WTC11 (cell line): ENCODE measurements at regions not wholly inside any gene's neighbourhood (a gene's known extent, or its start where the extent isn't known, plus 50 kb on each side); places are given as distances from the start of the nearest gene placed in this dataset.

Source experiments
- ATAC-seq: fragments of 200-7000 bp; cut with Tn5 transposase; 2 replicates; pipeline ENCODE4 v1.10.0; 2021; ENCODE audit warnings: mild to moderate bottlenecking, moderate library complexity
- CTCF ChIA-PET: fragments of 300-600 bp; sonication (Branson Sonifier 250); formaldehyde crosslinking; loops from one replicate; lab custom pipeline; 2021; ENCODE audit warnings: antibody characterized with exemption; lab: Charles Lee
- POLR2A ChIA-PET: fragments of 350-600 bp; sonication (Branson Sonifier 250); formaldehyde crosslinking; loops from one replicate; lab custom pipeline; 2021; ENCODE audit warnings: antibody characterized with exemption; lab: Charles Lee
- DNase-seq: peaks from one replicate; pipeline ENCODE4 v3.0.0; 2021; ENCODE audit warnings: low spot score
- H3K27ac Mint-ChIP-seq: 2 replicates; pipeline ENCODE4 v1.8.0; 2021; ENCODE audit warnings: mixed read lengths
- H3K27me3 Mint-ChIP-seq: 2 replicates; pipeline ENCODE4 v1.8.0; 2021; ENCODE audit warnings: low read depth, mild to moderate bottlenecking, moderate library complexity, mixed read lengths
- H3K36me3 Mint-ChIP-seq: 2 replicates; pipeline ENCODE4 v1.8.0; 2021; ENCODE audit warnings: mixed read lengths
- H3K4me1 Mint-ChIP-seq: 2 replicates; pipeline ENCODE4 v1.8.0; 2022; ENCODE audit warnings: mixed read lengths
- H3K4me3 Mint-ChIP-seq: 2 replicates; pipeline ENCODE4 v1.8.0; 2021; ENCODE audit warnings: mild to moderate bottlenecking, moderate library complexity, mixed read lengths
- H3K9me3 Mint-ChIP-seq: 2 replicates; pipeline ENCODE4 v1.8.0; 2021; ENCODE audit warnings: mixed read lengths
- E2F1 ChIP-seq: sonication (generic); formaldehyde crosslinking; IDR thresholded peaks from 2 replicates; pipeline ENCODE4 v1.8.0; 2022; ENCODE audit warnings: mild to moderate bottlenecking, missing genetic modification reagents
- E2F4 ChIP-seq: sonication (generic); formaldehyde crosslinking; IDR thresholded peaks from 2 replicates; pipeline ENCODE4 v1.8.1; 2022; ENCODE audit warnings: low read depth, mild to moderate bottlenecking, moderate library complexity, missing genetic modification reagents, borderline replicate concordance
- ERG ChIP-seq: fragments of 250-450 bp; sonication (Bioruptor Pico); IDR thresholded peaks from 2 replicates; pipeline ENCODE4 v1.8.0; 2021; ENCODE audit warnings: mild to moderate bottlenecking
- FOXP4 ChIP-seq: sonication (generic); formaldehyde crosslinking; IDR thresholded peaks from 2 replicates; pipeline ENCODE4 v1.8.0; 2022; ENCODE audit warnings: mild to moderate bottlenecking, missing genetic modification reagents
- MLX ChIP-seq: sonication (generic); formaldehyde crosslinking; IDR thresholded peaks from 2 replicates; pipeline ENCODE4 v1.8.1; 2023; ENCODE audit warnings: mild to moderate bottlenecking, missing genetic modification reagents, moderate library complexity
- NFYB ChIP-seq: sonication (generic); formaldehyde crosslinking; conservative IDR thresholded peaks from 2 replicates; pipeline ENCODE4 v1.8.0; 2022; ENCODE audit warnings: low read depth, missing genetic modification reagents
- NR1H2 ChIP-seq: sonication (generic); formaldehyde crosslinking; IDR thresholded peaks from 2 replicates; pipeline ENCODE4 v1.9.0; 2021; ENCODE audit warnings: mild to moderate bottlenecking, moderate library complexity, missing genetic modification reagents
- SMAD3 ChIP-seq: sonication (generic); formaldehyde crosslinking; IDR thresholded peaks from 2 replicates; pipeline ENCODE4 v1.8.0; 2022; ENCODE audit warnings: missing genetic modification reagents, mild to moderate bottlenecking, borderline replicate concordance
- SP1 ChIP-seq: sonication (generic); formaldehyde crosslinking; conservative IDR thresholded peaks from 2 replicates; pipeline ENCODE4 v1.8.1; 2022; ENCODE audit warnings: missing genetic modification reagents
- STAT6 ChIP-seq: sonication (generic); formaldehyde crosslinking; conservative IDR thresholded peaks from 2 replicates; pipeline ENCODE4 v1.8.1; 2023; ENCODE audit warnings: mild to moderate bottlenecking, low read depth, missing genetic modification reagents, moderate library complexity
- TP53 ChIP-seq: sonication (generic); formaldehyde crosslinking; IDR thresholded peaks from 2 replicates; pipeline ENCODE4 v1.8.1; 2023; ENCODE audit warnings: mild to moderate bottlenecking, missing genetic modification reagents
- ZNF121 ChIP-seq: sonication (generic); formaldehyde crosslinking; IDR thresholded peaks from 2 replicates; pipeline ENCODE4 v1.8.0; 2023; ENCODE audit warnings: missing genetic modification reagents
- ZNF138 ChIP-seq: sonication (generic); formaldehyde crosslinking; conservative IDR thresholded peaks from 2 replicates; pipeline ENCODE4 v1.8.1; 2022; ENCODE audit warnings: mild to moderate bottlenecking, moderate library complexity, missing genetic modification reagents
- ZNF317 ChIP-seq: sonication (generic); formaldehyde crosslinking; IDR thresholded peaks from 2 replicates; pipeline ENCODE4 v1.8.1; 2023; ENCODE audit warnings: low read depth, mild to moderate bottlenecking, moderate library complexity, missing genetic modification reagents, borderline replicate concordance
- ZNF423 ChIP-seq: fragments of 250-450 bp; sonication (Bioruptor Pico); IDR thresholded peaks from 2 replicates; pipeline ENCODE4 v2.1.2; 2022; ENCODE audit warnings: mild to moderate bottlenecking, moderate library complexity
- TF ChIP-seq, protein P1 (sequence below): sonication (generic); formaldehyde crosslinking; IDR thresholded peaks from 2 replicates; pipeline ENCODE4 v1.8.0; 2023; ENCODE audit warnings: mild to moderate bottlenecking, missing genetic modification reagents
- TF ChIP-seq, protein P2 (sequence below): sonication (generic); formaldehyde crosslinking; IDR thresholded peaks from 2 replicates; pipeline ENCODE4 v1.8.1; 2023; ENCODE audit warnings: mild to moderate bottlenecking, missing genetic modification reagents

DNA sequence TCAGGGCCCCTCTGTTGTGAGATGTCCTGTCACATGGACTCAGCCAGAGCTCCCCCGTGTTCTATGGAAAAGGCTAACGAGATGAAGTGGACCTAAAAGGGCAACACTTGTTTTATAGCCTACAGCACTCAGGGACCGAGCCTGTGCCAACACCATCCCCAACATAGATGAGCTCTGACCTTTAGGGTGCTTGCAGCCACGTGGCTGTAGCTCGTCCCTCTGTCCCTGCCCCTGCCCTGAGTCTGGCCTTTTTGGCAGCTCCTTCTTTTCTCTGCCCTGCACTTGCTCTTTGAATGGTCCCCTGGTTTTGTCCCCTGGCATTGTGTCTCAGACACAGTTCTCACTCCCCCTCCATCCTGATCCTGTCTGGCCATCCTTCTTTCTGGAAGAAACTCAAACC lies 81.2 kb upstream of the GDF10 start (continued):
- TF ChIP-seq NFYB: no peak

DNA sequence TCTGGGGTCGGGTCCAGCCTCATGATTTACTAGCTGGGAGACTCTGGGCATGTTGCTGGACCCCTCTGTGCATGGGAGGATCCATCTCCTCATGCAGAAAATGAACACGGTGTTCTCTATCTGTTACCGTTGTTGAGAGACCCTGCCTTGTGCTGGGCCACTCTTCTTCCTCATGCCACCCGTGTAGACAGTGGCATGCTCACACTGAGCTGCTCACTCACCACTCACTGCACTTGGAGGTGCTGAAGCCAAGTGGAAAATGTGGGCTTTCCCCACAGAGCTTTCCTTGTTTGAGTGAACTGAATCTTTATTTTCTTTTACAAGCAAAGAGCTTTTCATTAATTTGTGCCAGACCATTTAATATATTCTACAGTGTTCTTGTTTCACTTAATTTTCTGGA lies 77.5 kb upstream of the GDF10 start:
- Mint-ChIP-seq H3K4me1 (peaks cover 9% of the 10 kb centered on the region), H3K27ac (no peak overlapping the region), H3K4me3 (no peak overlapping the region), H3K9me3 (peaks cover under 1% of the 10 kb centered on the region), H3K27me3 (no peaks in the 10 kb centered on the region), H3K36me3 (no peaks in the 10 kb centered on the region)
- TF ChIP-seq ZNF138 (CRISPR knock-in tag) (no peak), SP1 (CRISPR knock-in tag) (no peak), ZNF317 (CRISPR knock-in tag) (no peak), NR1H2 (no peak), ZNF121 (CRISPR knock-in tag) (no peak), MLX (CRISPR knock-in tag) (no peak)
- DNase-seq (no peak), ATAC-seq (no peak)
- ChIA-PET CTCF (interaction anchor here (0.8 to 1.8 kb wide), 2 partner anchors 16 to 198 kb away, joined by 3 to 6 read pairs; no protein-coding TSS in a partner anchor), POLR2A (no interaction called here)

GRCh38 chr10:47223236-47223635 lies 76.8 kb upstream of the GDF10 start:
- Mint-ChIP-seq H3K4me1 (peaks cover 9% of the 10 kb centered on the region), H3K9me3 (peaks cover 8% of the 10 kb centered on the region), H3K36me3 (peaks cover 6% of the 10 kb centered on the region), H3K27ac (no peak overlapping the region), H3K27me3 (no peaks in the 10 kb centered on the region), H3K4me3 (no peak overlapping the region)
- POLR2A ChIA-PET: no interaction called here
- DNase-seq (no peak), ATAC-seq (no peak)
- CTCF ChIA-PET: interaction anchor here (1.4 to 3.2 kb wide), 3 partner anchors 15 to 198 kb away, joined by 5 to 19 read pairs (median 6); no protein-coding TSS in a partner anchor
- TF ChIP-seq, protein P1, sequence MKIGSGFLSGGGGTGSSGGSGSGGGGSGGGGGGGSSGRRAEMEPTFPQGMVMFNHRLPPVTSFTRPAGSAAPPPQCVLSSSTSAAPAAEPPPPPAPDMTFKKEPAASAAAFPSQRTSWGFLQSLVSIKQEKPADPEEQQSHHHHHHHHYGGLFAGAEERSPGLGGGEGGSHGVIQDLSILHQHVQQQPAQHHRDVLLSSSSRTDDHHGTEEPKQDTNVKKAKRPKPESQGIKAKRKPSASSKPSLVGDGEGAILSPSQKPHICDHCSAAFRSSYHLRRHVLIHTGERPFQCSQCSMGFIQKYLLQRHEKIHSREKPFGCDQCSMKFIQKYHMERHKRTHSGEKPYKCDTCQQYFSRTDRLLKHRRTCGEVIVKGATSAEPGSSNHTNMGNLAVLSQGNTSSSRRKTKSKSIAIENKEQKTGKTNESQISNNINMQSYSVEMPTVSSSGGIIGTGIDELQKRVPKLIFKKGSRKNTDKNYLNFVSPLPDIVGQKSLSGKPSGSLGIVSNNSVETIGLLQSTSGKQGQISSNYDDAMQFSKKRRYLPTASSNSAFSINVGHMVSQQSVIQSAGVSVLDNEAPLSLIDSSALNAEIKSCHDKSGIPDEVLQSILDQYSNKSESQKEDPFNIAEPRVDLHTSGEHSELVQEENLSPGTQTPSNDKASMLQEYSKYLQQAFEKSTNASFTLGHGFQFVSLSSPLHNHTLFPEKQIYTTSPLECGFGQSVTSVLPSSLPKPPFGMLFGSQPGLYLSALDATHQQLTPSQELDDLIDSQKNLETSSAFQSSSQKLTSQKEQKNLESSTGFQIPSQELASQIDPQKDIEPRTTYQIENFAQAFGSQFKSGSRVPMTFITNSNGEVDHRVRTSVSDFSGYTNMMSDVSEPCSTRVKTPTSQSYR (CRISPR knock-in tag): no peak
- TF ChIP-seq E2F4 (CRISPR knock-in tag): no peak
- TF ChIP-seq STAT6 (CRISPR knock-in tag): no peak
- TF ChIP-seq FOXP4 (CRISPR knock-in tag): no peak
- TF ChIP-seq TP53: no peak
- no peak for TF ChIP-seq SMAD3
- no peak for TF ChIP-seq ERG
- TF ChIP-seq, protein P2, sequence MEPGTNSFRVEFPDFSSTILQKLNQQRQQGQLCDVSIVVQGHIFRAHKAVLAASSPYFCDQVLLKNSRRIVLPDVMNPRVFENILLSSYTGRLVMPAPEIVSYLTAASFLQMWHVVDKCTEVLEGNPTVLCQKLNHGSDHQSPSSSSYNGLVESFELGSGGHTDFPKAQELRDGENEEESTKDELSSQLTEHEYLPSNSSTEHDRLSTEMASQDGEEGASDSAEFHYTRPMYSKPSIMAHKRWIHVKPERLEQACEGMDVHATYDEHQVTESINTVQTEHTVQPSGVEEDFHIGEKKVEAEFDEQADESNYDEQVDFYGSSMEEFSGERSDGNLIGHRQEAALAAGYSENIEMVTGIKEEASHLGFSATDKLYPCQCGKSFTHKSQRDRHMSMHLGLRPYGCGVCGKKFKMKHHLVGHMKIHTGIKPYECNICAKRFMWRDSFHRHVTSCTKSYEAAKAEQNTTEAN (CRISPR knock-in tag): no peak
- TF ChIP-seq ZNF423 (CRISPR knock-in tag): no peak
- no peak for TF ChIP-seq ZNF138 (CRISPR knock-in tag)
- TF ChIP-seq E2F1: no peak
